Glomerular endothelial cell (primary cell): ENCODE measurements at regions not wholly inside any gene's neighbourhood (a gene's known extent, or its start where the extent isn't known, plus 50 kb on each side); places are given as distances from the start of the nearest gene placed in this dataset.

ENCODE experiments used
- DNase-seq: peaks from one replicate; pipeline ENCODE4 v3.0.0-alpha.2; 2011; ENCODE audit warnings: low read depth, low spot score; ENCODE audit errors: extremely low read depth

DNA sequence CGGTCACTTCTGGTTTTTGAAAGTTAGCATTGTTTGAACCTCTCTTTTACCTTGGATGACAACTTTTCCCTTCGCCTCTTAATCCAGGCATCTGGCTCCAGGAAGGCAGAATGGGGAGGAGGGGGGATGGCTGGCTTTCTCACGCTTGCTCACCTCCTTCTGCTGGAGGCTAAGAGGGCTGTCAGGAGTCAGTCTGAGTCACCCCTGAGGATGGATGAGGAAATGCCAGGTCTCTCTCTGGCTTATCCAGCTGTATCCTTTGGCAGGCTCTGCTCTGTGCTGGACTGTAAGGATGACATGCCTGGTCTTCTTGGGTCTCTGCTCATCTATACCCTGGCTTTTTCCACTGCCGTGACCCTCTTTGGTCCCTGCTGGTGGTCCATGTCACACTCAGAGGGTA is 142.9 kb upstream of the GYPC start:
- no peak for DNase-seq

DNA sequence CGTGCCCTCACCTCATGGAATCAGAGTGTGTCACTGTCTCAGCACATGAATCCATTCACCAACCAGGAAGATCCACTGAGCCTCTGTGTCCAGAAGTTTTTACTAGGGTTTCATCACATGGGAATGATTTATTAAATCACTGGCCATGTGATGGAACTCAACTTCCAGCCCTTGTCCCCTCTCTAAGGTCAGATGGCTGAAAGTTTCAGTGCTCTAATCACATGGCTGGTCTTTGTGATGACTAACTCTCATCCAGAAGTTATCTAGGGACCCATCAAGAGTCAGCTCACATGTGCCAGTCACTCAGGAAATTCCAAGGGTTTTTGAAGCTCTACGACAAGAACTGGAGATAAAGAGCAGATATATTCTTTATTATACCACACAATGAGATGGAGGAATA is 140.5 kb upstream of the GYPC start:
- DNase-seq = no peak

DNA sequence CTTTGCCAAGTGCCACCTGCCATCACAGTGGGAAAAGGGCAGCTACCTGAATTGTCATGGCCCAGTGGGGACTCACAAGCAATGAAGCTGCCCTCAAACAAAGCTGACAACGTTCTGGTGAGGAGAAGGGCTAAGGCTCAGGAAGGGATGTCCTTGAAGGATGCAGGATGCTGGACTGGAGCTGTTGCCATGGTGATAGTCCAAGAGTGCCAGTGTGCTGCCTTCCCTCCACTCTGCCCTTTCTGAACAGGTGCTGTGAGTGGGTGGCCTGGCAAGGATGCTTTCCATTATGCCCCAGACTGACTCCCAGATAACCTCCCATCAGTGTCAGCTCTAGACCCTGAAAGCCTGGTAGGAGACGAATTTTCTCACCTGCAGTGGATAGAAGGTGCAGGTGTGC is 137.8 kb upstream of the GYPC start:
- no peak for DNase-seq

DNA sequence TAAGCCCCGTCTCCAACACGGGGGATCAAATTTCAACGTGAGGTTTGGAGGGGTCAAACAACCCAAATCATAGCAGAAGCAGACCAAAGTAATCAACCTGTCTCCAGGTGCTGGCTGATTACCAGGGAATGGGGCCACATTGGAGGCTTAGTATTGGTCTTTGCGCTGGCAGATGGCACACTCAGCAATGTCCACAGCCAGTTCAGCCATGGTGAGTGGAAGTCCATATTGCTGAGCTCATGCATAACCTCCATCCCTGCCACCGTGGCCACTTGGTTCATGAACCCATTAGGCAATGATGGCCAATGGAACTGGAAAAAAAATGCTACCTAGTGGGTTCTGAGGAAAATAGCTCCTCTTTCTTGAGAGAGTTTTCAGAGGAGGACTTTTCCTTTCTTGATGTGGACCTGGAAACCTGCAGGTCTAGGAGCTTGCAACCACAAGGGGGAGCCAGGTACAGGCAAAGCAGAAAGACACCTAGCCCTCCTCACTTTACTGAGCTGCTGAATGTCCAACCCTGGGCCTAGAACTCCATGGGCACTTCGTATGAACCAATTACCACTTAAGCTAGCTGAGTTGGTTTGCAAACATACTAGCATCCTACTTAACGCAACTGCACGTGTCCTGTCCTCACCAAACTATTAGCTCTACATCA is 128.0 kb upstream of the GYPC start:
- no peak for DNase-seq

DNA sequence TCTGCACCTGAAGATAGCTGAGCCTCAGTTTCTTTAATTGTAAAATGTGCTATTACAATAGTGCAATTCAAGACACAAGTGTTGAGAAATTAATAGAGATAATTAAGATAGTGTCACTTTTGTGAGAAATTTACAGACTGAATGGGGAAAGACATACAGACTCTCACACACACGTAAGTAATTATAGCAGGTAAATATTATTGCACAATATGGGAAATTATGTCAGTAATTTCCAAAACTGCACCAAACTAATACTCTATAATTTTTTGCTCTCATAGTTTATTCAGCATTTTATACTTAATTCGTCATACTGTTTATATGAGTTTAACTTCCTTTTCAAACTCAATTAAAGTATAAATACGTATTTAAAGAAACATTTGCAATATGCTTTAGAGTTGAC is 124.9 kb upstream of the GYPC start:
- no peak for DNase-seq

DNA sequence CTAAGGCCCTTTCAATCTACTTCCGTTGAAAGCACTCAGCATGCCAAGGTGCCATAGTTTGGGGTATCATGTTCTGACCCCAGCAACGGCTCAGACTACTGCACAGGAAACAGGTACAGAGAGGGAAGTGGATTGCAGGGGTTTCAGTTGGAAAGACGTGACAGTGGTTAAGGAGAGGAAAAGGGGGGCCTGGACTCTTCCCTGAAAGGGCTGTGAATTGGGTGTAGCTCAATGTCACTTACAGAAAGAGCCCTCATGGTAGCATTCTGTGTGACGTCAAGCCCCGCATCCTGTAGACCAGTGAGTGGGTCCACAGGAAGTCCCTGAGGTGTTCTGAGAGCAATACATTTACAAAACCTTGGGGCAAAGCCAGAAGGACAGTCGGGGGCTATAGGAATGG is 121.5 kb upstream of the GYPC start:
- DNase-seq = no peak

DNA sequence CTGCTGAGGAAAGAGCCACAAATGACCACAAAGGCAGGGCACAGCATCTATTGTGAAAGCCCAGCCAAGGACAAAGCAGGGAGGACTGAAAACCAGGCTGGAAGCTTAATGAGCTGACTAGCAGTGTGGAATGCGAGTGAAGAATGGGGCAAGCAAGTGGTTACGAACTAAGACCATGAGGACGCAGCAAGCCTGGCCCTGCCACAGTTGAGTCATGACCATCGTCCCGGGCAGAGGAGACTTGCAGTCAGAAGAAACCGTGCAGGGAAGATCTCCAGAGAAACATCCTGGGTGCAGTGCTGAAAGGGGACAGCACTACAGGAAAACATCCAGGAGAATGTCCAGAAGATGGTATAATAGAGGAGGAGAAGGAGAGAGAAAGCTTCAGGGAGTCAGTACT is 120.5 kb upstream of the GYPC start:
- no peak for DNase-seq

DNA sequence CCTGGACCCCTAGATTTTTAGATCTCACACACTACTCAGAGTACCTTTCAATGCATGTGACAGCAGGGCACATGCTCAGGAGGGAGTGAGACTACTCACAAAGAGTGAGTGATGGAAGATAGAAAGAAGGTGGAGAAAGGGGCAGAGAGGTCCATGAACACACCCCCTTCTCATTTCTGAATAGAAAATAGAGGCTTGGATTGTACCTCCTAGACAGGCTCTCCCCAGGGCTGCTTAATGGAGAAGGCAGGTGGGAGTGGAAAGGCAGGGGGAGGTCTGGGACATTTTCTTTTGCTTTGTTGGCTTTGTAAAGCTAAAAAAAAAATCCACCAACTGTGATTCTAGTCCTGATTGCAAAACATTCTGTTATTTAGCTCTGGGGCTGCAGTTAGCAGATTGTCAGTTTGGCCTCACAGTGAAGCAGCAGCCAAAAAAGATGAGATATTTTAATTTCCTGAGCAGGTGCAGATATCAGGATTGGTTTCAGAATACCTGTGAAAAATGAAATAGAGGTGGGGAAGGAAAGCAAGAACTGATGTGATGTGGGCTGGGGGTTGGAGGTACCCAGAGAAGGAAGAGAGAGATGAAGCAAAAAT is 119.3 kb upstream of the GYPC start:
- no peak for DNase-seq

DNA sequence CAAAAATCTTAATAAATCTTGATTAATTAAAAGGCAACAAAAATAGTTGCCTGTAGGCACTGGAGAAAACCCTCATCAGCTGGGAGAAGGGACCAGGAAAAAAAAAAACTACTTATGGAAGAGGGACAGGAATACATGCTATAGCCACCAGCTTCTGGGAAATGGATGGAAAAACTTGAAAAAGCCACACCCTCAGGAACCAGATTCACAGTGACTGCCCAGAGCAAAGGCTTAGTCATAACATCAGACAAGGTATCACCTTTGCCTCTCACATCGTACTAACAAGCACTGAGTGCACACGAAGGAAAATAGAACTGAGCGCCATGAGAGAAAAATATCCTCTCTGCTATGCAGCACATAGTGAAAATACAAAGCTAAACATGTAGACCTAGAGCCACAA is 116.9 kb upstream of the GYPC start:
- no peak for DNase-seq

DNA sequence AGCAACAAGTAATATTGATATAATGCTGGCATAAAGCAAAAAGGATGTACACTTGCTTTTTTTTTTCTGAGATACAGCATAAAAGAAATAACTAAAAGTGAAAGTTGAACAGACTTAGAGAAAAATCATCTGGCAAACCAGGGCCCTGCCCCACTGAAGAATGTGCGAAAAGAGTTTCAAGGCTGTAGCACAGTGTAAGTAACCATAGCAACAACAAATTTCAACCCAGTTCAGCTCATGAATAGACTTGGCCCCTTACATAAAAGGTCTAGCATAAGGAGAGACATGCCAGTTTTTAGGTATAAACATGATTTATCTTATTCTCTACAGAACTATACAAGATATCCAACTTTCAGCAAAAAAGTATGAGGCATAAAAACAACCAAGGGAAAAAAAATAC is 113.7 kb upstream of the GYPC start:
- DNase-seq = no peak

DNA sequence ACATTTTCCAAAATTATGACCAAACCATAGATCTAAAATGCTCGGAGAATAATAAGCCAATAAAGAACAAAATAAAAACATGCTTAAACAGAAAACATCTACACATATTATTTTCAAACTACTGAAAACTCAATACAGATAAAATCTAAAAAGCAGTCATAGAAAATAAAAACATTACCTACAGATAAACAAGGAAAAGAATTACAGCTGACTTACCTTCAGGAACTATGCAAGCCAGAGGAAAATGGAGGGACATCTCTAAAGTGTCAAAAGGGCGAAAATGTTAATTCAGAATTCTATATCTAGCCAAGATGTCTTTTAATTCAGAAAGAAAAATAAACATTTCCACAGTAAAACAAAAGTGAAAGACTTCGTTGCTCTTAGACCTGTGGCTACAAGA is 112.9 kb upstream of the GYPC start:
- DNase-seq = no peak

DNA sequence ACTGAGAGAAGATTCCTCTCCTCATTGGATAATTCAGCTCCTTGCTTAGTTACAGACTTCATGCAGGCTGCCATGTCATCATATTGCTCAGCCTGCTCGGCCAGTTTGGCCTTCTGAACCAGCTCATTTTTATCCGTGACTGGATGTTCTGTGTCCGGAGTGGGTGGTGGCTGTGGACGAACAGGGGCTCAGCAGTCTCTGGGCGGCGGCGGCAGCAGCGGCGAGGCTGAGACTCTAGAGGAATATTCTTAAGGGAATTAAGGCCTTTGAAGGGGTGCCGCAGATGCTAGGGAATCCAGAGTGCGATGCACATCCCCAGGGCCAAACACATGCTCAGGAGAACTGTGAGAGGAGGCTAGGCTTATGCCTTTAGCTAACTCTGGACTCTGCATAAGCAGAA is 97.9 kb upstream of the GYPC start:
- no peak for DNase-seq

DNA sequence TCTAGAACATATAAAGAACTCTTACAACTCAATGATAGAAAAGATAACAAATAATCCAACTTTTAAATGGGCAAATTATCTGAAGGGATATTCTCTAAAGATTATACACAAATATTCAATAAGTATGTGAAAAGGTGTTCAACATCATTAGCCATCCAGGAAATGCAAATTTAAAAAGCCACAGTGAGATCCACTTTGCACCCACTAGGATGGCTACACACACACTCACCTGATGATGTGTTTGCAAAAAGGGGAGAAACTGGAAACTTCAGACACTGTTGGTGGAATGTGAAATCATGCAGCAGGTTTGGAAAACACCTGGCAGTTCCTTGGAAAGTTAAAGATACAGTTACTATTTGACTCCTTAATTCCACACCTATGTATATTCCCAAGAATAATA is 87.2 kb upstream of the GYPC start:
- DNase-seq = no peak

DNA sequence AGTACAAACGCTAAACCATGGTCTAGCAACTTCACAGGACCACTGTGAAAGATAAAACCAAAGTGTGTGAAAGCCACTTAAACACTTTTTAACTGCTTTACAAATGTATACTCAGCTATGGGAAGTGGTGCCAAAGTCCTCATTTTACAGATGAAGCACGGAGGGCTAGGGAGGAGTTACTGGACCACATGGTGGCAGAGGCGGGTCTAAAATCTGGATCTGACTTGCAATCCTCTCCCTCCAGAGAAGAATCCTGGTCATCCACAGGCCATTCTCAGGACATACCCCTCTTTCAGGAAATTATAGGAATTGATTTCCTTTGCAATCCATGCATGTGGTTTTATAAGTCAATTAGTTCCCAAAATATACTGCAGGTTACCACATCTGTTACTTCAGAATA is 84.6 kb upstream of the GYPC start:
- no peak for DNase-seq

DNA sequence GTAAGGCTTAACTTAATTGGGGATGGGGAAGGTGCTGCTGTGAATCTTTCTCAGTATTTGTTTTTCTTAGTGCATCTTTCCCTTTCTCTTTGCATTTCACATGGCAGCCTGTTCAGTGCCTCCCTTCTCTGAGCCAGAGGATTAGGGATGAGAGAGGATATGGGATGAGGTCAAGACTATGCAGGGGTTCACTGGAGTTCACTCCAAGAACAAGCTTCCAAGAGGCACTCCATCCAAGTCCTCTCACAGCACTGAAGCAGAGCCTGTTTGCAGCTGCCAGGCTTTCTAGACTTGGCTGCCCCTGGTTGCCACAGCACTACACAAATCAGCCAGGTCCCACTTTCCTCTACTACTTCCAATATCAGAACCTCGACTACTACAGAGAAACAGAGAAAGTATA is 80.3 kb upstream of the GYPC start:
- no peak for DNase-seq

DNA sequence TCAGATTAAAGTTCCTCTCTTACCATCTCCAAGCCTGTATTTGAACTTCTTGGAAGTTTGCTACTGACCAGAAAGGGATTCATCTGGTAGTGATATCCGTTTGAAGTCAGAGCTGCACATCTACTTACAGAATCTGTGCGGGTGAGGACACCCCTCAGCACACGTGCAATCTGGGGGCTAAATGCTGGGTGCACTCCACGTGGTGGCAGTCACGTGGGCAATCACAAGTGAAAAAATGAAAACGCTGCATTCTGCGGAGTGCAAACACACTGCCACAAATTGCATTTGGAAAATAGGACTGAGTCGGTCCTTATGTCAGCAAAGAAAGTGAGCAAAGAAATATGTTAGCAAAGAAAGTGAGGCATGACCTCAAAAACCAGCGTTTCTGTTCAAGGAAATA is 76.1 kb upstream of the GYPC start:
- DNase-seq = no peak

DNA sequence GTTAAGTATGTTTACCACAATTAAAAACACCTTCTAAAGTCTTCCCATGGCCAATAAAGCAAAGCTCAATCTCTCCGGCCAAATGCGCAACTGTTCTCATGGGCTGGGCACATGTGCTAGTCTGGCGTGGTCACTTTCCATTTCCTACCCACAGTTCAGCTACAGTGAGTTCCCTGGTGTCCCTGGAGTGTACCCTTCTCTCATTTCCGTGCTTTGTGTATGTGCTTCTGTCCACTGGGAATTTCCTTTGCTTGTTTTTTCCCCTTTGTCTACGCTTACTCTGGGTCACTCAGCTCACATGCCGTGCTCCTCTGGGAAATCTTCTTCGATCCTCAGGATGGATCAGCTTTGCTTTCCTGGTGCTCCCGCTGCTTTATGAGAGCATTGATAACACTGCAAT is 69.6 kb upstream of the GYPC start:
- no peak for DNase-seq

DNA sequence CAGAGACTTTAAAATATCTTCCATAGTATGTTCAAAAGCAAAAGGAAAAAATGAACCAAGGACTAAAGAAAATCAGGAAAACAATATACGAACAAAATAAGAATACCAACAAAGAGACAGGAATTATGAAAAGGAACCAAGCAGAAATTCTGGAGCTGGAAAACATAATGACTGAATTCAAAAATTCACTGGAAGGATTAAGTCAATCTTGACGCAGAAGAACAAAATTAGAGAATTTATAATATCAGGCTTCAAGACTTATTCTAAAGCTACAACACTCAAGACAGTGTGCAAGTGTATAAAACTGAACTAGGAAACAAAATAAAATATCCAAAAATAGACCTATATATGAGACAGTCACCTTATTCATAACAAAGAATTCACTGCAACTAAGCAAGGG is 56.9 kb upstream of the GYPC start:
- DNase-seq = no peak

DNA sequence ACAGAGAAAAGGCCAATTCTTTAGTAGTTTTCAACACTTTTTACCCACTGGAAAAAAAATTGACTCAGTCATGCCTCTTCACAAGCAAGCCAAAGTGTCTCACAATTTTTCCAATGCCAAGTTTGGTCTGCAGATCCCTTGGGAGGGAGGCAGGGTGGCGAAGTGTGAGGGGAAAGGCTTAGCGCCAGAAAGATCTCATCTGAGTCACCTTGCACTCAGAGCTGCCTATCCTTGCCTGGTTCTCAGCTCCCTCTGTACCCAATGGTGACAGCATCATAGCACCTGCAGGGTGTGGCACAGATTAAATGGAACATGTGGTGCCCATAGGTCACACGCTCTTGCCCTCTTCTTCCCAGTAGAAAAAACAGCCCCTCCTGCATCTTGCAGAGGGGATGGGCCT is 55.2 kb upstream of the GYPC start:
- DNase-seq = no peak

DNA sequence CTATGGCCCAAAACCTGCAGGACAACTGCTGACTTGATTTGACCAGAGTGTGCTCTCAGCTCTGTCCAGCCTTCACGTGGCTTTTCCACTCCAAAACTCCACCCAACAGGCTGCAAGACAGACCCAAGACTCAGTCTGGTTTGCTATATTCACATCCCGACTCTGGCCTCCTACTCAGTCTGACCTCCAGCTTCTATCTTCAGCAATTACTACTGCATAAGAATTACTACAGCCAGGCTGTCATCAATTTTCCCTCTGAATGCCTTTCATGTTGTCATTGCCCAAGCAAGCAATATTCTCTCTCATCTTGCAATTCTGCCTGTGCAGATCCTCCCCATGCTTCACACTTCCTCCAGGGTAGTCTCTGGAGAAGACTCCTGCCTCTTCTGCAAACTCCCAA is 53.6 kb upstream of the GYPC start:
- DNase-seq = no peak
